GM19025 (cell line): ENCODE measurements at regions not wholly inside any gene's neighbourhood (a gene's known extent, or its start where the extent isn't known, plus 50 kb on each side); places are given as distances from the start of the nearest gene placed in this dataset.

Source experiments
- ATAC-seq: cut with Tn5 transposase; IDR thresholded peaks from one replicate; pipeline ENCODE4 v1.9.1; 2021; ENCODE audit warnings: mild to moderate bottlenecking, low read depth, moderate library complexity; ENCODE audit not compliant: unreplicated experiment

DNA sequence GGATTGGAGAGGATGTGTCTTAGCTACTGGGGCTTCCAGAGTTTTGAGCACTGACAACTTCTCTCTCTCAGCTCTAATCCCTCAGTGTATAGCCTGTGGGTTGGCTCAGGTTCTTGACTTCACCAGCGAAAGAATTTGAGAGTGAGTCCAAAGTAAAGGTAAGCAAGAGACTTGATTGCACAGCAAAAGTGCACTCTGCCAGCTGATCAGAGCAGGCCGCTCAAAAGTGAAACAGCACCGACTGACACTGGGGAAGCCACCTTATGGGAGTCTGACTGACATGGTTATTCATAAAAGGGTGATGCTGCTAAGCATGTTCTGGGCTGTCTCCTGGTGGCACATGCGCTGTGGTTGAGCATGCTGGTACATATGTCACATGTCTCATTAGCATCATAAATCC, 389.5 kb downstream of the CBLN4 start:
- no peak for ATAC-seq

DNA sequence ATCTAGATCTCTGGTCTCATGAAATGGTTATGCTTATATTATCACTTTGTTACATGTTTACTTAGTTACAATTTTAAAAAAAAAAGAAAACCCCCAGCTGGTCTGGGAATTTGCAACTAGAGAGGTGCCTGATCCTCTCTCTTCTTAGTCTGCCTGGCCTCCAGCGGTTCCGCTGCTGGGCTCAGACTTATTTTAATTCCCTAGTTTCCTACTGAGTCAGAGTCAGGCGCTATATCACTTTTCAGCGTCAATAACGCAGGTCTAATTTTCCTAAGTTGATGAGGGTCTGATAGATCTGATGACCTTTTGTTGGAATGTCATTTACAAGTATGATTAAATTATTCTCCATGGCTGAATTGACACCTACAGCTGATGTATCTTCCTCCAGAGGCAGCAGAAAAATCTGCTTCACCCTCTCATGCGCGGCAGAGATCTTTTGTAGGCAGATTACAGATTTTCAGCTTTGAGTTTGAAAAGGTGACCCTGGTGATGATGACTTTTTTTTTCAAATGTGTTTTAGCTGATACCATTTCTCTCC, 391.0 kb downstream of the CBLN4 start:
- ATAC-seq, result no peak

DNA sequence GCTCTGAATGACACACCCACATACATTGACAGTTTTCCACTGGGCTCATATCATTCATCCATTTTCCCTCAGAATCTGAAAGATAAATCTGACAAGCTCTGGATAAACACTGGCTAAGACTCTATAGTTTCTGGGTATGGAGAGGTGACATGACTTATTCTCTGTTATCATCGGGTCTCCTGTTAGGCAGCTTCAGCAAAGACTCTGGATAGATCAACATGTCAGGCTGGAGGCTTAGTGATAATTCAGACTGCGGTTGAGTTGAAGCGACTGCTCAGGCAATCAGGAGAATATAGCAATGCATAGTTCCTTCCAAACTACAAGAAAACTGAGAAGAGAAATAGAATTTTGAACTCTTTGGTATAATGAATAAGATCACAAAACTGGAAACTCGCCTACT, 394.6 kb downstream of the CBLN4 start:
- ATAC-seq, result no peak

DNA sequence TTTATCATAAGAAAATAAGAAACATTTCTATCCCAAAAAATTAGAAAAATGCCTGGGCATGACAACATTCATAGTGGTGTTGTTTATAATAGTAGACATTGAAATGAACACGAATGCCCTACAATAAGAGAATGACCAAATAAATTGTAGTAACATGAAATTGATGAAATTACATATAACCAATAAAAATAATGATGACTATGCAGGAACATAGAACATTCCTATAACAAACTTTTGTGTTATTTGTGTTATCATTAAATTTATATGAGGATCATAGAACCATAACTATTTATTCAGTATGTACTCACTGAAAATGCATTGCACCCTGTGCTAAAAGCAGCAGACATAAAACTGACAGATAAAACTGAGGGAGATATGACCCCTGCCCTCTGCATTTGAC, 399.7 kb downstream of the CBLN4 start:
- no peak for ATAC-seq

DNA sequence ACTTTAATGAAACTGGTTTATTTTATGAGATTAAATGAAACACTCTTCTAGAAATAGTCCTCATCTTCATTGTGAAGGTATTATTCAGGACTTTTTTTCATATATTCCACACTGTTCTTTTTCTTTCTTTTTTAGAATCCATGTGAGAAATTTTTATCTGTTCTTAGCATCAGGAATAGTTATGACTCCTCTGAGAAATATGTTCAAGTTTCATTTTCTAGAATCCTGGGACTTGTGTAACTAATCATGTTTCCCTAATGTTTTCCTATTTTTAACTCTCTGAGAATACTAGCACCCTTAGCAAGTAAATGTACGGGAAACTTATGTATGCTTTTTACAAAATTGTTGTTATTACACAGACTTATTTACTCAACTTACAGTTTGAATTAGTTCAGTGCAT, 407.8 kb downstream of the CBLN4 start:
- no peak for ATAC-seq

DNA sequence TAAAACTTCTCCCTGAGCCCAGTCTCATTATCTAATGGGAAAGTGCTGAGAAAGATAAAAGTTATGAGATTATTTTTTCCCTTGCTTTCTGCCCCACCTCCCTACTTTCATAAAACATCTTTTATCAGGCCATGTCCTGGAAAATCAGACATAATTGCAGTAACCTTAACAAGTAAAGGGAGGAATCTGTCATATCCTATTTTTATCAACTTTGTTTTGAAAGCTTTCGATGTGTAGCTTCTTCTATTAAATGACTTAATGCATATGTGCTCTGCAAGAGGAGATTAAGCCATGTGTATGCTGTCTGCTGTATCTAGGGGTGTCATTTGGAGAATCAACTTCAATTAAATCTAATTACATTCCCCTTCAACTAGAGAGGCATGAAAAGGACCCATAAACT, 408.9 kb downstream of the CBLN4 start:
- no peak for ATAC-seq

DNA sequence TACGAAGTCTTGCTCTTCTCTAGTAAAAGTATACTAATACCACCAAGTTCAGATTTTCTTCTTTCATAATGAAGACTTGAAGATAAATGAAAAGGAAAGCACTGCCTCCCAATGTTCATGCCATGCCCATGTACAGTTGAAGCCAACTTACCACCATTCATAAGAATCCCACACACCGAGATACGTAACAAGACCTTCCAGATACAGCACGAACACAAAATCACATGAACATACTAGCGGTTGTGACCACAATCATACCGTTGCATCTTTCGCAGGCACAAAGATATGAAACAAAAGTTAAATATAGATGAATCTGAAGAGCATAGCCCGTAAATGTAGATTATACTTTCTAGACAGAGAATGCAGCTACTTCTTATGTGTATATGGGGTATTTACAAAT, 412.5 kb downstream of the CBLN4 start:
- ATAC-seq, result no peak

DNA sequence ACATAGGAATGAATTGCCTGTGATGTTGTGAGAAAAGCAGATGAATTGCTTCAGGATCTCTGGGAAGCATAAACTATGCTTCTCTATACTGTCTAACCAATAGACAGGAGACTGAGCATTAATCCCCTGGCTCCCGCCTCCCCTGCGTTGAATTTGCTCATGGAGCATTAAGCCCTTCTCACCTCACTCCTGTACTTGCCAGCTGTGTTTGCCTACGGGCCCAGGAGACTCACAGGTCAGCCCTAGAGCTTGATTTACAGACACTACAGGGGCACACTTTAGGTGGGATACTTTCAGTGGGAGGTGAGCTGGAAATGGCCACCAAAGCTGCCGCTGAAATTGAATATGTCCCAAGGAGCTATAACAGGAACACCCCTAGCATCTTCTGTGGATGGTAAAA, 418.7 kb downstream of the CBLN4 start:
- no peak for ATAC-seq

DNA sequence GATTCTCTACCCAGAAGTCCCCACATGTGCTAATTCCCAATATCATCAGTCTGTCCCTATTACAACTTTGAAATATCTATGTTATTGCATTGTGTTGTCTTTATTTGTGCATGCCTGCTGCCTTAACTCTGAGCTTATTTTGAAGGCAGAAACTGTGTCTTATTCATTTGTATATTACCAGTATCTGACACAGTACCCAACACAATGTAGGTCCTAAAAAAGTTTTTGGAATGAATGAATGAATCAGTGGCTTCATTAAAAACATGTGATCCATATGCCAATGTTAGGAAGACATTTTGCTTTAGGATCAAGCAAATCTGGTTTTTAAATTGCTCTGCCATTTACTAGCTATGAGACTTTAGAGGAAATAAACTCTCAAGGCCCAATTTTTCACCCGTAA, 420.4 kb downstream of the CBLN4 start:
- no peak for ATAC-seq

DNA sequence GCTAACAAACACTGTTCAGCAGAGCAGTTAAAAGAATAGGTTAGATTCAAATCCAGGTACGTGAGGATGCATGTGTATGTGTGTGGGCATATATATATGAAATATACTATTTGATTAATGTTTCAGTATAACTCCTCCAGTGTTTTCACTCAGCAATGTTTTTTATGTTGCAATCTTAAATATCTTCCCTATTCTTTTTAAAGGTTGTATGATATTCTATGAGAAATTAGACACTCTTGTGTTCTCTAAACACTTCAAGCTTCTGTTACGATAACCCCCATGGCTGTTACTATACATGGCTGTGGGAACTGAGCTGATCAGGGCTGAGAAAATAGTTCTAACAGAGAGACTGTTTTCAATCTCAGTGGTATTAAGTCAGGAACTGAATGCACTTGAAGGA, 421.0 kb downstream of the CBLN4 start:
- no peak for ATAC-seq

DNA sequence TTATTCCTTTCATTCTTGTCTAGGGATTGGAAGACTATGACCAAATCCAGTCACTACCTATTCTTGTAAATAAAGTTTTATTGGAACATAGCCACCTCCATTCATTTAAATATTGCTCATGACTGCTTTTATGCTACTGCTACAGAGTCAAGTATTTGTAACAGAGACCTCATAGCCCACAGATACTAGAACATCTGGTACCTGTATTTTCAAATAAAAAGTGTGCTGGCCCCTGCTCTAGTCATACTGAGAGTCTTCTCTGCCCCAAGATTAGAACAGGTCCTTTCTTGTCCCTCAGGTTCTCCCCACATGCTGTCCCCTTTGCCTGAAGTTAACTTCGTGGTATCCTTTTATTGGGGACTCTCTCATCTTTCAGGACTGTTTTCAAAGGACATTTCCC, 422.3 kb downstream of the CBLN4 start:
- ATAC-seq, result no peak

DNA sequence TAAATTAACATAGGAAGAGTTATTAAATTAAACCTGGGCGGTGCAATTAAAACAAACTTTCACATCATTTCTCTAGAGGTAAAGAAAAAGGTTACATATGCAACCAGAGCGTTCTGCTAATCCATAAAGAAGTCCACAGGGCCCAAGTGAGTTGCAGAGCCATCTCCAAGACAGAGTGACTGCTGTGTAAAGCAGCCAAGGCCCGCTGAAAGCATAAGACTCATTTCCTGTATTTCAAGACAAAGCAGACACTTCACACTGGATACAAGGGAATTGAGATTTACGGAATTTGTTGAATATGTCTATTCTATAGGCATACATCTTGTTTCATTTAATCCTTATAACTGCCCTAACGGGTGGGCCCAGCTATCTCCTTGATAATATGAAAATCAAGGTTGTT, 422.8 kb downstream of the CBLN4 start:
- ATAC-seq, result no peak

DNA sequence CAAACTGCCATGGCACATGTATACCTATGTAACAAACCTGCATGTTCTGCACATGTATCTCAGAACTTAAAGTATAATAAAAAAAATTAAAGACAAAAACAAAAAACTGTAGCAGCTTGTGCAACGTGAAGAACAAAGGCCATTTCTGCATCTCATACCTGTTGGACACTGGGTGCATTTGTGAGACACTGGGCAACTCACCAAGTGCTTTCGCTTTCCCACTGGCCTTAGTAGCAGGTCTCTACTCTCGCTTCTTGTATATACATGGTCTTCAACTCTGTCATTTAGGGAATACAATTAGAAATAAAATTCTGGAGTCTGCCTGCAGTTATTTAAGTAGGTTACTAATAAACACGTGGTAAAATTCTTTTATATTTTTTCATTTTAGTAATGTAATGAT, 423.8 kb downstream of the CBLN4 start:
- ATAC-seq, result no peak

DNA sequence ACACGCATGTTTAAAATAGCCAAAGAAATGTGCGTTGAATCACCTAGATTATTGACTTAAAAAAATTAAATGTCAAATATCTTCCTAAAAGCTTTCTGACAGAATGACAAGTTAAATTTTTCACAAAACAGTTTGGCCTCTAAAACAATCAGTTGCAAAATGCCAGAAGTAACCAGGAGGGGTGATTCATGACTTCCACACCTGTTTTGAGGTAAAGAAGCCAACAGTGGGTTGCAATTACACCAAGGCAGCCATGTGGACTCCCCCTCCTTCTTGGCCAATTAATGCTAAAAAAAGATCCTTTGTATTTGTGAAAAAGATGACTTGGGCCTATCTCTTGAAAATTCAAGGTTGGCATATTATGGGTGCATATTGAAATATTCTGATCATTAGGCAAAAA, 424.8 kb downstream of the CBLN4 start:
- ATAC-seq, result no peak

DNA sequence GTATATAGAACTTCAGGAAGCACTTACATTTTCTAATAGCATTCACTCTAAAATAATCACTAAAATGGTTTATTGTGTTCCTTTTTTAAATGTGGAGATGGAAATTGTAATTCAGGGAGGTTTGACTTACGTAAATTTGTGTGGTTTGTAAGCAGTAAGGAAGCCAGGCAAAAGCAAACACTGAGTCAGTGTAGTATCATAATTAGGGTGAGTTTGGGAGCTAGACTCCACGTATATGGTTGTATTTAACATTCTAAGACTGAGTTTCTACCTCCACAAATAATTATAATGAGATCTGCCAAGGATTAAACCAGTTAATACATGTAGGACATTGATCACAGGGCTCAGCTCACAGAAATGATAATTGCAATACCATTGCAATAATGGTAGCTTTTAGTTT, 425.5 kb downstream of the CBLN4 start:
- no peak for ATAC-seq

DNA sequence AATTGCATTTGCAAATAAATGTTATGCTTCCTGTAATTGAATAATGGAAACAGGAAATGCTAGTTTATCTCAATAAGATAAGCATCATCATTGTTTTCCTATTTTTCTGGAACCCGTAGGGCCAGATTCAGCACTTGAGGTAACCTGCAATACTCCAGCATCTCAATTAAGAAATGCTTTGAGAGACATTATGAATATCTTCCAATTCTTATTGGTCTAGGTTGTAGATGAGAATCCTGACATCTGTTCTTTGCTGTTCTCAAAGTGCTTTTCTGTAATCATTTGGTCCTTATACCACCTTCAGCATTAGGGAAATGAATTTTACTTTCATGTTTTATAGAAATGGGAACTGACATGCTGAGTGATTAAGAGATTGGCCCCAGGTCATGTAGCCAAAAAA, 428.3 kb downstream of the CBLN4 start:
- no peak for ATAC-seq

DNA sequence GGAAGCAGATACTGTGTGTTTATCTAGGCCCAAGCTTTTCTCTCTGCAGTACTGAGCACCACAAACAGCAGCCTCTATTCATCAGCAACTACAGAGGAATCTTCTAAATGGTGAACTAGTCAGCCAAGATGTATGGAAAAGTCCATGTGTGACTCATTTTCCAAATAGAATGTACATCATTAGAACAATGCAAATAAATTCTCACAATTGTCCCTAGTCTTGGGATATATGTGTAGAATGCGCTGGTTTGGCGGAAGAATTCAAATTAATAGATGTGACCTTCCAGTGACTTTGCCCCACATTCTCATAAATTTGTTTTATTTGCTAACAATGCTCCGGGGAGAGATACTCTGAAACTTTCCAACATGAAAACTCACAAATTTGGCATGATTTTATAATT, 436.2 kb downstream of the CBLN4 start:
- ATAC-seq, result no peak

DNA sequence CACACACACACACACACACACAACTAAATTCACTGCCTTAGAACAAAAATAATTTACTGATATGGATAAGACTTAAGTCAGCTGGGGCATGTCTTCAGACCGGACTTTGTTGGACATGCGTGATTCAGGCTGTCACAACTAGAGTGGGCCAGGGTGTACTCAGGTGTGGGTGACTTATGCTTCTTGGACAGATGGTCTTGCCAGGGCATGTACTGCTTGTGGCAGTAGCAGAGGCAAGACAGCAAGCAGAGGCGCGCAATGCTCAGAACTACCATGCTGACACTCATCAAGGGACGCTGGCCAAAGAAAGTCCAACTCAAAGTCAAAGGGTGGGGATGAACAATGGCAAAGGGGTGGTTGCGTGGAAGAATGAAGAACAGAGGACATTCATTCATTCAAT, 437.5 kb downstream of the CBLN4 start:
- ATAC-seq, result no peak

DNA sequence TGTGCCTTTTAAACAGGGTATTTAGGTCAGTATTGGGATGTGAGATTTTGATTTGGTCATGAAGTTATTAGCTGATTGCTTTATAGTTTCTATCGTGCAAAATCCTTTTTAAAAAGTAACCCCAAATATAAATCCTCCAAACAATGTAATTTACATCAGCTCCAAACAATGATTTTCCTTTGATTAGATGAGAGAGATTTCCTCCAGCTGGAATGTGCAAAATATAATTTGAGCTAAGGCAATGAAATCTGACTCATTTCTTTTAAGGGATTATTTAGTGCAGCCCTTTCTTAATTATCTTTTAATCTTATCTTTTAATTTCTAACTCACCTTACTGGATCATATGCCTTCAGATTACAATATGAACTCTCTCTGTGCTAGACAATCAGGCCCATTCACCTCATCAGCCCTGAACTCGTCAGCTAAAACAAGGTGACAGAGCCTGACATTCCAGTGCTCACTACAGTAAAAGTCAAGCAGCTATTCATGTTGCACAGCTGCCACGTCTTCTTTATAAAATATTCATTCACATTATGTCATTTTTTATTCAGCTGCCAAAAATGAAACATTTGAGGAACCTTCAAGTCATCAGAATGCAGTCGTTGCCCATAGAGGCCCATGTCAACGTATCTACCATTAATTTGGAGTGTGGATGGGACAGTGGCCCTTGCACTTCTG, 440.1 kb downstream of the CBLN4 start:
- no peak for ATAC-seq

DNA sequence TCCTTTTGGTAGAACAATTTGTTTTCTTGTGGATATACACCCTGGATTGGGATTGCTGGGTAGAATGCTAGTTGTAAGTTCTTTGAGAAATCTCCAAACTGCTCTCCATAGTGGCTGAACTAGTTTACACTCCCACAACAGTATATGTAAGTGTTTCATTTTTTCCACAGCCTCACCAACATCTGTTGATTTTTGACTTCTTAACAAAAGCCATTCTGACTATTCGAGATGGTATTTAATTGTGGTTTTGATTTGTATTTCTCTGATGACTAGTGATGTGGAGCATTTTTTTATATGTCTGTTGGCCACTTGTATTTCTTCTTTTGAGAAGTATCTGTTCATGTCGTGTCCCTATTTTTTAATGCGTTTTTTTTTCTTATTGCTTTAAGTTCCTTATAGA, 444.1 kb downstream of the CBLN4 start:
- no peak for ATAC-seq

DNA sequence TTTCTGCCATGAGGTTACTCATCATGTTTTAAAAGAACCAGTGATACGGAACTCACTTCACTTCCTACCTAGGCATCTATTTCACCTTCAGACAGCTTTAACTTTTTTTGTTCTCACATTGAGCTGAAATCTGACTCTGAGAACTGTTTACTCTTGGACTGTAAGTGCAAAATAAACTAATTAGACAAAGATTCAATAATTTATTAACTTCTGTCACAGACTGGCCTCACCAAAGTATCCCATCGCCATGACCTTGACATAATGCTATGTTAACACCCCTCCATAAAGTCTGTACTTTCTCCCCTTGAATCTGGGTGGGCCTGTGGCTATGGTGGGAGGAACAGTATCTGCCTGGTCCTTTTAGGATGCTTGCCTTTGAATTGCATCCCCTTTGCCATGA, 448.1 kb downstream of the CBLN4 start:
- no peak for ATAC-seq

DNA sequence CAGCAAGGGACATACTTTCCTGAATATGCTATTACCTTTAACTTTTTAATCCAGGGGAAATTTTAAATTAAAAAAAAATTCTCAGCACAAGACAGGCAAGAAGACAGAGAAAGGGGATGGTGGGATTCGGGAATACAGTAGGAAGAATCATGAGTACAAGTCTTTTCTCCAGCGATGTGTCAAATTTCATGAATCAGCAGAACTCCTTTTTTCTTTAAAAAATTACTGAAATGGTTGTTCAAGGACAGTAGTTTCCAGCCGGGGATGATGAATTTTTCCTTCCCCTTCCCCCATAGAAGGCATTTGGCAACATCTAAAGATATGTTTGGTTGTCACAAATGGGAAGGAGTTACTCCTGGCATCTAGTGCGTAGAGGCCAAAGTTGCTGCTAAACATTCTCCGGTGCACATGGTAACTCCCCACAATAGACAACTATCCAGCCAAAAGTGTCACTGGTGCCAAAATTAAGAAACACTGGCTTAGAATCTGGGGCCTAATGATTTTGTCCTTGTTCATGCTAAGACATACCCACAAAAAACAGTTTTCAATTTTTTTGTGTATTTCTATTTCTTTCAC, 450.2 kb downstream of the CBLN4 start:
- ATAC-seq, result no peak

DNA sequence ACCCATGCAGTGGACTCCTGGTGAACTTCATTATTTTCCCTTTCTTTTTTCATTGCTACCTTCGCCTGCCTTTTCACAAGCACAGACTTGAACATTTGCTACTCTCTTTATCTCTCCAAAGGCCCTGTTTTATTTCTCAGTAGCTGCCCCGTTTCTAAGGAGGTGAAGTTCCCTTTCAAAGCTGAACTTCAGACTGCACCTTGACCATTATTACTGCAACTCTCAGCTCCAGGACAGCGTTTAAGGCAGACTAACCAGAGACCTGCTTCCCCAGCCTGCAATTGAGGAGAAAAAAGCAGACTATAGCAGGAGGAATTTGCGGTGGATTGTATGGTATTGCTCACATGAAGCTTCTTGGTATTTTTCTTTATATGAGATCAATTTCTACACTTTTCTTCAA, 460.7 kb downstream of the CBLN4 start:
- ATAC-seq, result no peak
